ENCODE measurements at regions not wholly inside any gene's neighbourhood (a gene's known extent, or its start where the extent isn't known, plus 50 kb on each side); places are given as distances from the start of the nearest gene placed in this dataset.

DNA sequence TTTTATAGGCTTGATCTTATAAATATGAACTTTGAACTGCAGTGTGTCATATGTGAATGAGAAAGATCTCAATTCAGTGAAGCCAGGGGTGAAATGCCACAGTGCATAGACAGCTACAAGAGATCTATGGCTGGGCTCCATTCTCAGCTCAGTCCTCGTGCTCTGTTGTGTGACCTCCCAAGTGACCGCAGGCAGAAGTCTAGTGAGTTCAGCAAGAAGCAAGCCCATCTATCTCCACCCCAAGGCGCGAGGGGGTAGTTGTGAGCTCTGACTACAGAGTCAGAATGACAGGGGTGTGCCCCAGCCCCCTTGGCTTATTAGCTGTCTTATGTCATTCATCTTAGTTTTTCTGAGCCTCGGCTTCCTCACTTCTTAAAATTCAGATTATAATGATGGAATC lies 378.3 kb downstream of the FBXW7 start:
- Histone ChIP-seq H3K27ac (no peak overlapping the region), H3K4me2 (no peak overlapping the region), H3K9ac (no peak overlapping the region), H3K4me1 (ENCODE audit: low read depth, poor library complexity, severe bottlenecking) (no peaks in the 10 kb centered on the region), H3K27me3 (ENCODE audit: insufficient read depth, low read depth) (no peaks in the 10 kb centered on the region), H4K20me1 (ENCODE audit: insufficient read depth) (no peaks in the 10 kb centered on the region), H2AFZ (ENCODE audit: low read depth) (no peak overlapping the region), H3K4me3 (IDR thresholded peaks at IDR 0.05; ENCODE audit: insufficient read depth, low read depth, low read length) (no peak overlapping the region), H3K79me2 (ENCODE audit: insufficient read depth, low read depth) (no peaks in the 10 kb centered on the region), H3K36me3 (ENCODE audit: insufficient read depth) (no peaks in the 10 kb centered on the region)
- TF ChIP-seq, protein P1, sequence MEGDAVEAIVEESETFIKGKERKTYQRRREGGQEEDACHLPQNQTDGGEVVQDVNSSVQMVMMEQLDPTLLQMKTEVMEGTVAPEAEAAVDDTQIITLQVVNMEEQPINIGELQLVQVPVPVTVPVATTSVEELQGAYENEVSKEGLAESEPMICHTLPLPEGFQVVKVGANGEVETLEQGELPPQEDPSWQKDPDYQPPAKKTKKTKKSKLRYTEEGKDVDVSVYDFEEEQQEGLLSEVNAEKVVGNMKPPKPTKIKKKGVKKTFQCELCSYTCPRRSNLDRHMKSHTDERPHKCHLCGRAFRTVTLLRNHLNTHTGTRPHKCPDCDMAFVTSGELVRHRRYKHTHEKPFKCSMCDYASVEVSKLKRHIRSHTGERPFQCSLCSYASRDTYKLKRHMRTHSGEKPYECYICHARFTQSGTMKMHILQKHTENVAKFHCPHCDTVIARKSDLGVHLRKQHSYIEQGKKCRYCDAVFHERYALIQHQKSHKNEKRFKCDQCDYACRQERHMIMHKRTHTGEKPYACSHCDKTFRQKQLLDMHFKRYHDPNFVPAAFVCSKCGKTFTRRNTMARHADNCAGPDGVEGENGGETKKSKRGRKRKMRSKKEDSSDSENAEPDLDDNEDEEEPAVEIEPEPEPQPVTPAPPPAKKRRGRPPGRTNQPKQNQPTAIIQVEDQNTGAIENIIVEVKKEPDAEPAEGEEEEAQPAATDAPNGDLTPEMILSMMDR (conservative IDR thresholded peaks at IDR 0.05; ENCODE audit: low read depth, low read length) = no peak

DNA sequence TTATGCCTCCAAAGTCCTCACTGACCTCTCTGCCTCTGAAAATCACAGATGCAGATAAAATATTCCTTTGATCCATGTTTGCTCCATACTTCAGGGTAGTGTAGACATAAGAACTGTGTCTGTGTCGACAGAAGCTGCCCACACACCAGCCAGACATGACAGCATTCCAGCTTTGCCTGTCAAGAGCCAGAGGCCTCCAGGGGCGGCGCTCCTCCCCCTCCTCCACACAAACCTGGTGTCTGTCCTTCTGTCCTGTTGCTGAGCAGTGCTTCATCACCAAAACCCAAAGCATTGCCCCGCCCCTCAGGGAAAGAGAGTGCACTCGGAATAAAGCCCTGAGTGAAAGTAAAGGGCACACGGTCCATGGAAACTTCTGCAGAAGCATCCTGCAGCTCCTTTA lies 379.4 kb downstream of the FBXW7 start:
- no peaks in the 10 kb centered on the region for H3K79me2 ChIP-seq (ENCODE audit: insufficient read depth, low read depth)
- no peaks in the 10 kb centered on the region for H3K36me3 ChIP-seq (ENCODE audit: insufficient read depth)
- TF ChIP-seq, protein P1 (conservative IDR thresholded peaks at IDR 0.05; ENCODE audit: low read depth, low read length) = no peak
- H3K4me3 ChIP-seq (IDR thresholded peaks at IDR 0.05; ENCODE audit: insufficient read depth, low read depth, low read length) = no peak overlapping the region
- no peak overlapping the region for H3K9ac ChIP-seq
- H3K4me2 ChIP-seq = no peak overlapping the region
- H3K27me3 ChIP-seq (ENCODE audit: insufficient read depth, low read depth) = no peaks in the 10 kb centered on the region
- H3K4me1 ChIP-seq (ENCODE audit: low read depth, poor library complexity, severe bottlenecking) = no peaks in the 10 kb centered on the region
- no peaks in the 10 kb centered on the region for H4K20me1 ChIP-seq (ENCODE audit: insufficient read depth)
- no peak overlapping the region for H3K27ac ChIP-seq
- no peak overlapping the region for H2AFZ ChIP-seq (ENCODE audit: low read depth)

GRCh38 chr4:152155070-152155469 lies 380.8 kb downstream of the FBXW7 start:
- TF ChIP-seq, protein P1 (conservative IDR thresholded peaks at IDR 0.05; ENCODE audit: low read depth, low read length) = no peak
- no peaks in the 10 kb centered on the region for H3K79me2 ChIP-seq (ENCODE audit: insufficient read depth, low read depth)
- no peak overlapping the region for H3K27ac ChIP-seq
- H3K4me3 ChIP-seq (IDR thresholded peaks at IDR 0.05; ENCODE audit: insufficient read depth, low read depth, low read length) = no peak overlapping the region
- no peaks in the 10 kb centered on the region for H3K4me1 ChIP-seq (ENCODE audit: low read depth, poor library complexity, severe bottlenecking)
- no peaks in the 10 kb centered on the region for H4K20me1 ChIP-seq (ENCODE audit: insufficient read depth)
- H2AFZ ChIP-seq (ENCODE audit: low read depth) = no peak overlapping the region
- H3K36me3 ChIP-seq (ENCODE audit: insufficient read depth) = no peaks in the 10 kb centered on the region
- no peaks in the 10 kb centered on the region for H3K27me3 ChIP-seq (ENCODE audit: insufficient read depth, low read depth)
- no peak overlapping the region for H3K9ac ChIP-seq
- H3K4me2 ChIP-seq = no peak overlapping the region

DNA sequence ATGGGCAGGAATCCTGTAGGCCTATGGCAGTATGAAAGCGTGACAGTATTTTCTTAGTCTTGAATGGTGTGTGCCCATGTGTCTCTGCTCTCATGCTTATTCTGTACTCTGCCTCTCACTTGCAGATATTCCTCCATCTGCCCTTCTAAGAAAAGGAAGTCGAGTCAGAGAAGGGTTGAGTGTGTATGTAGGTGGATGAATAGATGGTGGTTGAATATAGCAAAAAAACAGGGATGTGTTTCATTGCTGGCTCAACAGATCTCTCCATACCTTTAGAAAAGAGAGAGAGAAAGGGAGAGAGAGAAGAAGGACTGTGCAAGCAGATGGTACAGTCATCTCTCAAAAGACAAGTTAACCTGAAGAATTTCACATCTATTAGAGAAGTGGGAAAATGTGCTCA lies 381.5 kb downstream of the FBXW7 start:
- no peak overlapping the region for H3K27ac ChIP-seq
- H2AFZ ChIP-seq (ENCODE audit: low read depth) = no peak overlapping the region
- H3K4me2 ChIP-seq = no peak overlapping the region
- H3K4me1 ChIP-seq (ENCODE audit: low read depth, poor library complexity, severe bottlenecking) = no peaks in the 10 kb centered on the region
- no peaks in the 10 kb centered on the region for H4K20me1 ChIP-seq (ENCODE audit: insufficient read depth)
- TF ChIP-seq, protein P1 (conservative IDR thresholded peaks at IDR 0.05; ENCODE audit: low read depth, low read length) = no peak
- no peaks in the 10 kb centered on the region for H3K27me3 ChIP-seq (ENCODE audit: insufficient read depth, low read depth)
- H3K9ac ChIP-seq = no peak overlapping the region
- no peak overlapping the region for H3K4me3 ChIP-seq (IDR thresholded peaks at IDR 0.05; ENCODE audit: insufficient read depth, low read depth, low read length)
- no peaks in the 10 kb centered on the region for H3K79me2 ChIP-seq (ENCODE audit: insufficient read depth, low read depth)
- no peaks in the 10 kb centered on the region for H3K36me3 ChIP-seq (ENCODE audit: insufficient read depth)
